HEK293 (cell line): ENCODE measurements at regions not wholly inside any gene's neighbourhood (a gene's known extent, or its start where the extent isn't known, plus 50 kb on each side); places are given as distances from the start of the nearest gene placed in this dataset.

Experiments
- CTCF ChIA-PET: fragments of 350-600 bp; formaldehyde crosslinking; extraction: SDS; loops from one replicate; lab custom pipeline; 2021; ENCODE audit warnings: antibody characterized with exemption; lab: Yijun Ruan, JAX
- POLR2A ChIA-PET: fragments of 300-600 bp; formaldehyde crosslinking; extraction: SDS; loops from one replicate; lab custom pipeline; 2020; ENCODE audit warnings: antibody characterized with exemption, inconsistent platforms; lab: Yijun Ruan, JAX
- H3K27ac ChIP-seq: fragments of 200-500 bp; sonication (Bioruptor generic); 2 replicates; pipeline ENCODE4 v1.5.1; 2014; ENCODE audit warnings: low read depth, low read length, control low read depth, inconsistent platforms; ENCODE audit errors: extremely low read depth
- H3K36me3 ChIP-seq, 2 experiments: fragments of 200-500 bp in 1 of 2; sonication (Bioruptor generic) in 1 of 2; 1 replicate in 1 of 2; 2 replicates in 1 of 2; pipeline ENCODE4 v1.5.1; 2014 to 2017; ENCODE audit warnings: inconsistent platforms in 2 of 2, low read length in 2 of 2; ENCODE audit not compliant: control insufficient read depth in 2 of 2, insufficient read depth in 1 of 2
- H3K4me1 ChIP-seq: fragments of 200-500 bp; sonication (Bioruptor generic); 2 replicates; pipeline ENCODE4 v1.5.1; 2014; ENCODE audit warnings: mild to moderate bottlenecking, low read length, inconsistent platforms; ENCODE audit not compliant: control insufficient read depth, insufficient read depth
- H3K4me3 ChIP-seq: 2 replicates; pipeline ENCODE4 v1.5.1; 2011; ENCODE audit warnings: low read depth, mild to moderate bottlenecking, control low read depth, low read length, moderate library complexity
- H3K9me3 ChIP-seq: fragments of 200-500 bp; sonication (Bioruptor generic); 2 replicates; pipeline ENCODE4 v1.5.1; 2014; ENCODE audit warnings: low read depth, low read length, inconsistent platforms; ENCODE audit not compliant: control insufficient read depth, insufficient read depth
- EGR2 ChIP-seq: fragments of 450-650 bp; formaldehyde crosslinking; IDR thresholded peaks from 2 replicates; pipeline ENCODE4 v1.5.1; 2016; ENCODE audit warnings: low read depth, missing biosample characterization, missing genetic modification characterization
- ZBTB20 ChIP-seq: fragments of 450-650 bp; formaldehyde crosslinking; IDR thresholded peaks from 2 replicates; pipeline ENCODE4 v1.5.1; 2016; ENCODE audit warnings: missing biosample characterization, missing genetic modification characterization
- ZBTB48 ChIP-seq: fragments of 450-650 bp; formaldehyde crosslinking; IDR thresholded peaks from 2 replicates; pipeline ENCODE4 v1.5.1; 2016; ENCODE audit warnings: missing biosample characterization, missing genetic modification characterization
- ZNF133 ChIP-seq: fragments of 450-650 bp; formaldehyde crosslinking; IDR thresholded peaks from 2 replicates; pipeline ENCODE4 v1.5.1; 2016; ENCODE audit warnings: missing biosample characterization, missing genetic modification characterization
- ZNF221 ChIP-seq: fragments of 450-650 bp; formaldehyde crosslinking; IDR thresholded peaks from 2 replicates; pipeline ENCODE4 v1.5.1; 2017; ENCODE audit warnings: missing biosample characterization, missing genetic modification characterization, borderline replicate concordance
- ZNF239 ChIP-seq: fragments of 450-650 bp; formaldehyde crosslinking; IDR thresholded peaks from 2 replicates; pipeline ENCODE4 v1.5.1; 2016; ENCODE audit warnings: missing biosample characterization, missing genetic modification characterization
- ZNF394 ChIP-seq: fragments of 450-650 bp; formaldehyde crosslinking; IDR thresholded peaks from 2 replicates; pipeline ENCODE4 v1.5.1; 2016; ENCODE audit warnings: missing biosample characterization, missing genetic modification characterization, mild to moderate bottlenecking, moderate library complexity, borderline replicate concordance
- ZNF426 ChIP-seq: fragments of 450-650 bp; formaldehyde crosslinking; IDR thresholded peaks from 2 replicates; pipeline ENCODE4 v1.5.1; 2017; ENCODE audit warnings: missing biosample characterization, missing genetic modification characterization, mild to moderate bottlenecking, inconsistent platforms, moderate library complexity
- ZNF530 ChIP-seq: fragments of 450-650 bp; formaldehyde crosslinking; IDR thresholded peaks from 2 replicates; pipeline ENCODE4 v1.5.1; 2016; ENCODE audit warnings: low read depth, missing biosample characterization, missing genetic modification characterization
- ZNF544 ChIP-seq: fragments of 450-650 bp; formaldehyde crosslinking; IDR thresholded peaks from 2 replicates; pipeline ENCODE4 v1.5.0; 2017; ENCODE audit warnings: missing biosample characterization, missing genetic modification characterization
- ZNF555 ChIP-seq: fragments of 450-650 bp; formaldehyde crosslinking; conservative IDR thresholded peaks from 2 replicates; pipeline ENCODE4 v1.5.1; 2017; ENCODE audit warnings: missing biosample characterization, mild to moderate bottlenecking, missing genetic modification characterization, inconsistent platforms
- ZNF600 ChIP-seq: fragments of 450-650 bp; formaldehyde crosslinking; IDR thresholded peaks from 2 replicates; pipeline ENCODE4 v1.5.1; 2016; ENCODE audit warnings: missing biosample characterization, missing genetic modification characterization
- ZNF610 ChIP-seq: fragments of 450-650 bp; formaldehyde crosslinking; IDR thresholded peaks from 2 replicates; pipeline ENCODE4 v1.5.1; 2016; ENCODE audit warnings: missing biosample characterization, missing genetic modification characterization, borderline replicate concordance
- ZNF626 ChIP-seq: fragments of 450-650 bp; sonication (Bioruptor Pico); formaldehyde crosslinking; IDR thresholded peaks from 2 replicates; pipeline ENCODE4 v1.5.1; 2018; ENCODE audit warnings: missing biosample characterization, missing genetic modification characterization, inconsistent platforms
- ZNF701 ChIP-seq: fragments of 450-650 bp; formaldehyde crosslinking; IDR thresholded peaks from 2 replicates; pipeline ENCODE4 v1.5.1; 2016; ENCODE audit warnings: missing biosample characterization, missing genetic modification characterization
- ZNF830 ChIP-seq: fragments of 450-650 bp; IDR thresholded peaks from 2 replicates; pipeline ENCODE4 v1.5.0; 2018; ENCODE audit warnings: missing biosample characterization, missing genetic modification characterization, low read depth, mild to moderate bottlenecking, moderate library complexity
- ZNF837 ChIP-seq: fragments of 450-650 bp; formaldehyde crosslinking; IDR thresholded peaks from 2 replicates; pipeline ENCODE4 v1.5.1; 2016; ENCODE audit warnings: missing biosample characterization, missing genetic modification characterization
- TF ChIP-seq, protein P1 (sequence below): fragments of 450-650 bp; formaldehyde crosslinking; IDR thresholded peaks from 2 replicates; pipeline ENCODE4 v1.5.1; 2016; ENCODE audit warnings: missing biosample characterization, missing genetic modification characterization
- TF ChIP-seq, protein P2 (sequence below): fragments of 450-650 bp; formaldehyde crosslinking; IDR thresholded peaks from 2 replicates; pipeline ENCODE4 v1.5.1; 2016; ENCODE audit warnings: missing biosample characterization, missing genetic modification characterization
- TF ChIP-seq, protein P3 (sequence below): fragments of 450-650 bp; formaldehyde crosslinking; IDR thresholded peaks from 2 replicates; pipeline ENCODE4 v1.5.1; 2016; ENCODE audit warnings: missing biosample characterization, missing genetic modification characterization
- TF ChIP-seq, protein P4 (sequence below): fragments of 450-650 bp; formaldehyde crosslinking; IDR thresholded peaks from 2 replicates; pipeline ENCODE4 v1.5.1; 2016; ENCODE audit warnings: missing biosample characterization, missing genetic modification characterization, low read depth
- TF ChIP-seq, protein P5 (sequence below): fragments of 450-650 bp; formaldehyde crosslinking; IDR thresholded peaks from 2 replicates; pipeline ENCODE4 v1.5.1; 2016; ENCODE audit warnings: missing biosample characterization, missing genetic modification characterization

DNA sequence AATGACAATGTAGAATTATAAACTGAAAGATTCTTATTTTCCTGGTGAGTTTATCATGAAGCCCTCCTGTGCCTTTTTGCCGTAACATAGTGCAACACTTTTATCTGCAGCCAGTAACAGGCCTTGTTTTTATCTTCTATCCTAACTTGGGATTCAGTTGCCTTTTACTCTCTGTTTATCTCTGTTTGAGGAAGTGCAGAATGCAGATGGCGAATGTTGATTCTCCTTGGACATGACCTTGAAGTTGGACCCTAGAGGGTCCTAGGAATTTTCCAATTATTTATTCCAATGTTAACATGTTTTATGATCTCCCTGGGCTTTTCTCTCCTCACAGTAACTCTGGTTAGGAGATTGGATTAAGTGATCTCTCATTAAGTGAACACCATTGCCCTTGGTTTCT is 165.0 kb downstream of the FMR1NB start (continued):
- TF ChIP-seq, protein P1, sequence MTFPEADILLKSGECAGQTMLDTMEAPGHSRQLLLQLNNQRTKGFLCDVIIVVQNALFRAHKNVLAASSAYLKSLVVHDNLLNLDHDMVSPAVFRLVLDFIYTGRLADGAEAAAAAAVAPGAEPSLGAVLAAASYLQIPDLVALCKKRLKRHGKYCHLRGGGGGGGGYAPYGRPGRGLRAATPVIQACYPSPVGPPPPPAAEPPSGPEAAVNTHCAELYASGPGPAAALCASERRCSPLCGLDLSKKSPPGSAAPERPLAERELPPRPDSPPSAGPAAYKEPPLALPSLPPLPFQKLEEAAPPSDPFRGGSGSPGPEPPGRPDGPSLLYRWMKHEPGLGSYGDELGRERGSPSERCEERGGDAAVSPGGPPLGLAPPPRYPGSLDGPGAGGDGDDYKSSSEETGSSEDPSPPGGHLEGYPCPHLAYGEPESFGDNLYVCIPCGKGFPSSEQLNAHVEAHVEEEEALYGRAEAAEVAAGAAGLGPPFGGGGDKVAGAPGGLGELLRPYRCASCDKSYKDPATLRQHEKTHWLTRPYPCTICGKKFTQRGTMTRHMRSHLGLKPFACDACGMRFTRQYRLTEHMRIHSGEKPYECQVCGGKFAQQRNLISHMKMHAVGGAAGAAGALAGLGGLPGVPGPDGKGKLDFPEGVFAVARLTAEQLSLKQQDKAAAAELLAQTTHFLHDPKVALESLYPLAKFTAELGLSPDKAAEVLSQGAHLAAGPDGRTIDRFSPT (tag by site-specific recombination), result no peak
- TF ChIP-seq ZNF830 (tag by site-specific recombination), result no peak
- TF ChIP-seq, protein P2, sequence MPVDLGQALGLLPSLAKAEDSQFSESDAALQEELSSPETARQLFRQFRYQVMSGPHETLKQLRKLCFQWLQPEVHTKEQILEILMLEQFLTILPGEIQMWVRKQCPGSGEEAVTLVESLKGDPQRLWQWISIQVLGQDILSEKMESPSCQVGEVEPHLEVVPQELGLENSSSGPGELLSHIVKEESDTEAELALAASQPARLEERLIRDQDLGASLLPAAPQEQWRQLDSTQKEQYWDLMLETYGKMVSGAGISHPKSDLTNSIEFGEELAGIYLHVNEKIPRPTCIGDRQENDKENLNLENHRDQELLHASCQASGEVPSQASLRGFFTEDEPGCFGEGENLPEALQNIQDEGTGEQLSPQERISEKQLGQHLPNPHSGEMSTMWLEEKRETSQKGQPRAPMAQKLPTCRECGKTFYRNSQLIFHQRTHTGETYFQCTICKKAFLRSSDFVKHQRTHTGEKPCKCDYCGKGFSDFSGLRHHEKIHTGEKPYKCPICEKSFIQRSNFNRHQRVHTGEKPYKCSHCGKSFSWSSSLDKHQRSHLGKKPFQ (tag by site-specific recombination), result no peak
- no peak for TF ChIP-seq ZNF530 (tag by site-specific recombination)
- TF ChIP-seq, protein P3, sequence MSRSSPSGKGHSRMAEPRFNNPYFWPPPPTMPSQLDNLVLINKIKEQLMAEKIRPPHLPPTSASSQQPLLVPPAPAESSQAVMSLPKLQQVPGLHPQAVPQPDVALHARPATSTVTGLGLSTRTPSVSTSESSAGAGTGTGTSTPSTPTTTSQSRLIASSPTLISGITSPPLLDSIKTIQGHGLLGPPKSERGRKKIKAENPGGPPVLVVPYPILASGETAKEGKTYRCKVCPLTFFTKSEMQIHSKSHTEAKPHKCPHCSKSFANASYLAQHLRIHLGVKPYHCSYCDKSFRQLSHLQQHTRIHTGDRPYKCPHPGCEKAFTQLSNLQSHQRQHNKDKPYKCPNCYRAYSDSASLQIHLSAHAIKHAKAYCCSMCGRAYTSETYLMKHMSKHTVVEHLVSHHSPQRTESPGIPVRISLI (tag by site-specific recombination), result no peak

DNA sequence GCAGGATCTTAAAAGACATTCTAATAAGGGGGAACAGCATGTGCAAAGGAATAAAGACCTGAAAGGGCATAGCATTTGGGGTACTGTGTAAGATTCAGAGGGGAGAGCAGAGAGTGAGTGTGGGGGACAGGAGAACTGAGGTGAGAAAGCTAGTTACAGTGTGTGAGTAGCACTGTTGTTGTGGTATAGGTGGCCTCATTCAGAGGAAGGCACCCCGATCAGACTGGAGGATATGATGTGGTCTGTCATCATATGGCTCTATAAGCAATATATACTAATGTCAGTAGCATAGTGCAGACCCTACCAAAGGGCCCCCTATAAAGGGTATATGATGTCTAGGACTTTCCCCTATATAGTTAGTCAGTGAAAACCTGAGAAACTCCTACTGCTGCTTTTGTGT is 175.8 kb downstream of the FMR1NB start:
- POLR2A ChIA-PET, result no interaction called here
- H3K4me3 ChIP-seq, result no peak overlapping the region
- H3K9me3 ChIP-seq, result no peaks in the 10 kb centered on the region
- CTCF ChIA-PET, result no interaction called here
- no peaks in the 10 kb centered on the region for H3K36me3 ChIP-seq
- no peaks in the 10 kb centered on the region for H3K4me1 ChIP-seq
- TF ChIP-seq ZNF426 (tag by site-specific recombination) (no peak), ZNF133 (tag by site-specific recombination) (no peak), ZNF626 (tag by site-specific recombination) (no peak), ZNF555 (no peak), ZNF610 (tag by site-specific recombination) (no peak), ZNF837 (tag by site-specific recombination) (no peak), ZNF600 (tag by site-specific recombination) (no peak), ZNF221 (tag by site-specific recombination) (no peak), ZBTB48 (tag by site-specific recombination) (no peak), ZNF394 (tag by site-specific recombination) (no peak), EGR2 (tag by site-specific recombination) (no peak), ZNF701 (tag by site-specific recombination) (no peak), ZNF239 (tag by site-specific recombination) (no peak), ZBTB20 (tag by site-specific recombination) (no peak), ZNF544 (tag by site-specific recombination) (no peak)
- TF ChIP-seq, protein P4, sequence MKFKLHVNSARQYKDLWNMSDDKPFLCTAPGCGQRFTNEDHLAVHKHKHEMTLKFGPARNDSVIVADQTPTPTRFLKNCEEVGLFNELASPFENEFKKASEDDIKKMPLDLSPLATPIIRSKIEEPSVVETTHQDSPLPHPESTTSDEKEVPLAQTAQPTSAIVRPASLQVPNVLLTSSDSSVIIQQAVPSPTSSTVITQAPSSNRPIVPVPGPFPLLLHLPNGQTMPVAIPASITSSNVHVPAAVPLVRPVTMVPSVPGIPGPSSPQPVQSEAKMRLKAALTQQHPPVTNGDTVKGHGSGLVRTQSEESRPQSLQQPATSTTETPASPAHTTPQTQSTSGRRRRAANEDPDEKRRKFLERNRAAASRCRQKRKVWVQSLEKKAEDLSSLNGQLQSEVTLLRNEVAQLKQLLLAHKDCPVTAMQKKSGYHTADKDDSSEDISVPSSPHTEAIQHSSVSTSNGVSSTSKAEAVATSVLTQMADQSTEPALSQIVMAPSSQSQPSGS (tag by site-specific recombination), result no peak
- TF ChIP-seq, protein P1 (tag by site-specific recombination), result no peak
- TF ChIP-seq, protein P5, sequence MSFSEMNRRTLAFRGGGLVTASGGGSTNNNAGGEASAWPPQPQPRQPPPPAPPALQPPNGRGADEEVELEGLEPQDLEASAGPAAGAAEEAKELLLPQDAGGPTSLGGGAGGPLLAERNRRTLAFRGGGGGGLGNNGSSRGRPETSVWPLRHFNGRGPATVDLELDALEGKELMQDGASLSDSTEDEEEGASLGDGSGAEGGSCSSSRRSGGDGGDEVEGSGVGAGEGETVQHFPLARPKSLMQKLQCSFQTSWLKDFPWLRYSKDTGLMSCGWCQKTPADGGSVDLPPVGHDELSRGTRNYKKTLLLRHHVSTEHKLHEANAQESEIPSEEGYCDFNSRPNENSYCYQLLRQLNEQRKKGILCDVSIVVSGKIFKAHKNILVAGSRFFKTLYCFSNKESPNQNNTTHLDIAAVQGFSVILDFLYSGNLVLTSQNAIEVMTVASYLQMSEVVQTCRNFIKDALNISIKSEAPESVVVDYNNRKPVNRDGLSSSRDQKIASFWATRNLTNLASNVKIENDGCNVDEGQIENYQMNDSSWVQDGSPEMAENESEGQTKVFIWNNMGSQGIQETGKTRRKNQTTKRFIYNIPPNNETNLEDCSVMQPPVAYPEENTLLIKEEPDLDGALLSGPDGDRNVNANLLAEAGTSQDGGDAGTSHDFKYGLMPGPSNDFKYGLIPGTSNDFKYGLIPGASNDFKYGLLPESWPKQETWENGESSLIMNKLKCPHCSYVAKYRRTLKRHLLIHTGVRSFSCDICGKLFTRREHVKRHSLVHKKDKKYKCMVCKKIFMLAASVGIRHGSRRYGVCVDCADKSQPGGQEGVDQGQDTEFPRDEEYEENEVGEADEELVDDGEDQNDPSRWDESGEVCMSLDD, result no peak
- no peak overlapping the region for H3K27ac ChIP-seq
